Mesenchymal stem cell (in vitro differentiated cells and primary cell): ENCODE measurements at regions not wholly inside any gene's neighbourhood (a gene's known extent, or its start where the extent isn't known, plus 50 kb on each side); places are given as distances from the start of the nearest gene placed in this dataset.

Experiments used
- DNase-seq: peaks from one replicate; pipeline ENCODE4 v3.0.0-alpha.2; 2013
- H2AFZ ChIP-seq: one replicate; pipeline ENCODE4 v1.6.1; 2013; ENCODE audit warnings: low read depth, mild to moderate bottlenecking, control low read depth, inconsistent platforms, low read length, moderate library complexity
- H2AK5ac ChIP-seq: 2 replicates; pipeline ENCODE4 v1.6.1; 2013; ENCODE audit warnings: low read length, moderate library complexity, mild to moderate bottlenecking, inconsistent platforms; ENCODE audit not compliant: severe bottlenecking
- H2BK120ac ChIP-seq: one replicate; pipeline ENCODE4 v1.6.1; 2013; ENCODE audit warnings: low read depth, mild to moderate bottlenecking, inconsistent platforms, low read length, moderate library complexity
- H2BK12ac ChIP-seq, 2 experiments: one replicate each; pipeline ENCODE4 v1.6.1; 2013; ENCODE audit warnings: inconsistent platforms in 2 of 2, low read length in 2 of 2, mild to moderate bottlenecking in 2 of 2, moderate library complexity in 2 of 2, control low read depth in 1 of 2
- H2BK15ac ChIP-seq: one replicate; pipeline ENCODE4 v1.6.1; 2013; ENCODE audit warnings: mild to moderate bottlenecking, low read depth, inconsistent platforms; ENCODE audit not compliant: poor library complexity, severe bottlenecking
- H2BK5ac ChIP-seq: 2 replicates; pipeline ENCODE4 v1.6.1; 2013; ENCODE audit warnings: low read depth, mild to moderate bottlenecking, low read length, control low read depth, inconsistent platforms; ENCODE audit not compliant: poor library complexity, severe bottlenecking
- H3K14ac ChIP-seq, 2 experiments: one replicate each; pipeline ENCODE4 v1.6.1; 2013; ENCODE audit warnings: inconsistent platforms in 2 of 2, low read length in 2 of 2, control low read depth in 1 of 2, mild to moderate bottlenecking in 1 of 2, moderate library complexity in 1 of 2
- H3K18ac ChIP-seq, 2 experiments: one replicate each; pipeline ENCODE4 v1.6.1; 2013; ENCODE audit warnings: inconsistent platforms in 2 of 2, low read length in 2 of 2, control low read depth in 1 of 2, low read depth in 1 of 2, mild to moderate bottlenecking in 1 of 2
- H3K23ac ChIP-seq, 2 experiments: one replicate each; pipeline ENCODE4 v1.6.1; 2013; ENCODE audit warnings: inconsistent platforms in 2 of 2, low read length in 2 of 2, mild to moderate bottlenecking in 2 of 2, moderate library complexity in 2 of 2, control low read depth in 1 of 2
- H3K27ac ChIP-seq: 2 replicates; pipeline ENCODE4 v1.5.1; 2013; ENCODE audit warnings: mild to moderate bottlenecking, moderate library complexity, low read length, control low read depth, inconsistent platforms; ENCODE audit not compliant: poor library complexity, severe bottlenecking
- H3K27me3 ChIP-seq, 2 experiments: 2 replicates each; pipeline versions ENCODE4 v1.6.1 to v1.7.0; 2013; ENCODE audit warnings: low read length in 2 of 2, mild to moderate bottlenecking in 2 of 2, moderate library complexity in 2 of 2, control low read depth in 1 of 2, inconsistent platforms in 1 of 2; ENCODE audit not compliant: control insufficient read depth in 1 of 2, insufficient read depth in 1 of 2
- H3K36me3 ChIP-seq, 2 experiments: 2 replicates each; pipeline versions ENCODE4 v1.6.1 to v1.7.0; 2013; ENCODE audit warnings: low read length in 2 of 2, control low read depth in 1 of 2, inconsistent platforms in 1 of 2, low read depth in 1 of 2, mild to moderate bottlenecking in 1 of 2; ENCODE audit not compliant: insufficient read depth in 2 of 2, control insufficient read depth in 1 of 2
- H3K4ac ChIP-seq, 2 experiments: one replicate each; pipeline ENCODE4 v1.6.1; 2013; ENCODE audit warnings: inconsistent platforms in 2 of 2, low read length in 2 of 2, mild to moderate bottlenecking in 2 of 2, moderate library complexity in 2 of 2, control low read depth in 1 of 2, low read depth in 1 of 2
- H3K4me1 ChIP-seq: 2 replicates; pipeline ENCODE4 v1.6.1; 2013; ENCODE audit warnings: low read depth, low read length, control low read depth; ENCODE audit not compliant: control insufficient read depth, insufficient read depth
- H3K4me2 ChIP-seq: 2 replicates; pipeline ENCODE4 v1.6.1; 2013; ENCODE audit warnings: low read length, mild to moderate bottlenecking, inconsistent platforms; ENCODE audit not compliant: poor library complexity, severe bottlenecking
- H3K4me3 ChIP-seq, 2 experiments: 2 replicates each; pipeline versions ENCODE4 v1.5.1 to v1.7.0; 2013; ENCODE audit warnings: low read length in 2 of 2, mild to moderate bottlenecking in 2 of 2, control low read depth in 1 of 2, low read depth in 1 of 2; ENCODE audit not compliant: insufficient read depth in 1 of 2
- H3K79me1 ChIP-seq: replicated peaks from 2 replicates; pipeline ENCODE4 v1.6.1; 2013; ENCODE audit warnings: mild to moderate bottlenecking, control low read depth, low read length, inconsistent platforms; ENCODE audit not compliant: poor library complexity, severe bottlenecking
- H3K9ac ChIP-seq: 2 replicates; pipeline ENCODE4 v1.7.0; 2013; ENCODE audit warnings: mild to moderate bottlenecking, low read length, moderate library complexity
- H3K9me3 ChIP-seq: 2 replicates; pipeline ENCODE4 v1.7.0; 2013; ENCODE audit warnings: mild to moderate bottlenecking, low read length; ENCODE audit not compliant: control insufficient read depth
- H4K8ac ChIP-seq: one replicate; pipeline ENCODE4 v1.6.1; 2013; ENCODE audit warnings: inconsistent platforms, mild to moderate bottlenecking, low read length, moderate library complexity
- H4K91ac ChIP-seq: one replicate; pipeline ENCODE4 v1.6.1; 2013; ENCODE audit warnings: mild to moderate bottlenecking, low read length, inconsistent platforms
- WGBS: methylation state at CpG from one replicate; pipeline ENCODE4 v1.1.7; 2013; ENCODE audit warnings: mixed read lengths; 5-methylcytosine and 5-hydroxymethylcytosine counted together

DNA sequence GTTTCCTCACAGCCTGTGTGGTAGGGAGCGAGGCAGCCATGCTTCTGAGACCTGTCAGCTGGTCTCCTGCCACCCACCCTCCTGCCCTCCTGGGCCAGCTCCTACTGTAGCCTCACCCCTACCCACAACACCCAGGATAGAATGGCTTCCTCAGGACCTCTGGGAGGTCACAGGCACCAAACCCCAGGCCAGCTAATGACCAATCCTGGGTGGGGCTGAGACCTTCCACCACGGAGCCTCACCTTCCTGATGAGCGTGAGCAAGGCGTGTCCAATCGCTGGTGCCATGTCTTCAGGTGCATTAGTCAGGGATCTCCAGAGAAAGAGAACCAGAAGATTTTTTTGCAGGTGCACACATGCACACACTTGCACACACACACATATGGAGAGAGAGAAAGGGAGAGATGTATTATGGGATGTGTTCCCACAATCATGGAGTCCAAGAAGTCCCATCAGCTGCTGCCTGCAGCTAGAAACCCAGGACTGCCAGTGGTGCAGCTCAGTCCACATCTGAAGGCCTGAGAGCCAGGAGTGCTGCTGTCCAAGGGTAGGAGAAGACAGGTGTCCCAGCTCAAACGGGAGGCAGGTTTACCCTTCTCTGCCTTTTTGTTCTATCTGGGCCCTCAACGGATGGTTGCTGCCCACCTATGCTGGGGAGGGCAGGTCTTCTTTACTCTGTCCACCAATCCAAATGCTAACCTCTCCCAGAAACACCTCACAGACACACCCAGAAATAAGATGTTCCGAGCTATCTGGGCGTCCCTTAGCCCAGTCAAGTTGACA lies 70.4 kb upstream of the HDAC4 start:
- H2AK5ac ChIP-seq, result no peak overlapping the region
- H3K27ac ChIP-seq, result no peak overlapping the region
- no peak overlapping the region for H3K18ac ChIP-seq
- H3K9ac ChIP-seq, result no peak overlapping the region
- peaks cover 0 to 54% of the 10 kb centered on the region in 2 experiments for H3K27me3 ChIP-seq
- no peak overlapping the region for H2BK12ac ChIP-seq
- H2AFZ ChIP-seq, result no peak overlapping the region
- no peaks in the 10 kb centered on the region for H3K36me3 ChIP-seq
- H3K79me1 ChIP-seq, result no peaks in the 10 kb centered on the region
- no peak overlapping the region for H2BK5ac ChIP-seq
- no peak overlapping the region for H3K4me2 ChIP-seq
- H3K14ac ChIP-seq, result no peak overlapping the region
- H4K8ac ChIP-seq, result no peak overlapping the region
- H3K9me3 ChIP-seq, result peaks cover 6% of the 10 kb centered on the region
- no peak overlapping the region for H3K23ac ChIP-seq
- no peak overlapping the region for H2BK120ac ChIP-seq
- H2BK15ac ChIP-seq, result no peak overlapping the region
- no peaks in the 10 kb centered on the region for H3K4me1 ChIP-seq
- 64% methylated on average over 9 of the region's 9 CpGs for WGBS
- H3K4ac ChIP-seq, result no peak overlapping the region
- H4K91ac ChIP-seq, result no peak overlapping the region
- DNase-seq, result no peak
- H3K4me3 ChIP-seq, result no peak overlapping the region

DNA sequence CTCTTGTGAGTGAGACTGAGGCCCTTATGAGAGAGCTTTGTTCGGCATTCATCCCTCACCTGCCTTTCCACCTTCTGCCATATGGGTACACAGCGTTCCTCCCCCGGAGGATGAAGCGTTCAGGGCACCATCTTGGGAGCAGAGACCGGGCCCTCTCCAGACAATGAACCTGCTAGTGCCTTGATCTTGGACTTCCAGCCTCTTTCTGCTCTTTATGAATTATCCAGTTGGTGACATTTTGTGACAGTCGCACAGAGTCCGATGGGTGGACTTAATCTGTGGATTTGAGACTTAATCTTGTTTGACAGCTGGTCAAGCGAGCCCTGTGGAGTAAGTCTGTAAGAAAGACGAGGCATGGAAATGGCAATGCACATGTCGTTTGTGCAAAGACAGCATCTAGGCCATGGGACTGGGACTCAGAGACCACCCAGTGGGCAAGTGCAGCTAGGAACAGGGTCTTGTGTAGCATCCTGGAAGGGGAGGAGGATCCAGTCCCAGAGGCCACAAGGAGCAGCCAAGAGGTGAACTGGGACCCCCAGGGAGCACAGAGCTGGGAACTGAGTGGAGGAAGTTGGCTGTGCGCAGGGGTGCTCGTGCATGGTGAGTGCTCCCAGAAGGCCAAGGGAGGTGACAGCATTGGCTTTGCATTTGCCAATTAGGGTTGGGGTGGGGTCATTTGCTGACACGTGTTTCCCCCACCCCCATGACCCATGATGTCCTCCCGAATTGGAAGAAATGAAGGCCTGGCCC lies 69.5 kb upstream of the HDAC4 start:
- WGBS, result 78% methylated on average over 12 of the region's 14 CpGs

DNA sequence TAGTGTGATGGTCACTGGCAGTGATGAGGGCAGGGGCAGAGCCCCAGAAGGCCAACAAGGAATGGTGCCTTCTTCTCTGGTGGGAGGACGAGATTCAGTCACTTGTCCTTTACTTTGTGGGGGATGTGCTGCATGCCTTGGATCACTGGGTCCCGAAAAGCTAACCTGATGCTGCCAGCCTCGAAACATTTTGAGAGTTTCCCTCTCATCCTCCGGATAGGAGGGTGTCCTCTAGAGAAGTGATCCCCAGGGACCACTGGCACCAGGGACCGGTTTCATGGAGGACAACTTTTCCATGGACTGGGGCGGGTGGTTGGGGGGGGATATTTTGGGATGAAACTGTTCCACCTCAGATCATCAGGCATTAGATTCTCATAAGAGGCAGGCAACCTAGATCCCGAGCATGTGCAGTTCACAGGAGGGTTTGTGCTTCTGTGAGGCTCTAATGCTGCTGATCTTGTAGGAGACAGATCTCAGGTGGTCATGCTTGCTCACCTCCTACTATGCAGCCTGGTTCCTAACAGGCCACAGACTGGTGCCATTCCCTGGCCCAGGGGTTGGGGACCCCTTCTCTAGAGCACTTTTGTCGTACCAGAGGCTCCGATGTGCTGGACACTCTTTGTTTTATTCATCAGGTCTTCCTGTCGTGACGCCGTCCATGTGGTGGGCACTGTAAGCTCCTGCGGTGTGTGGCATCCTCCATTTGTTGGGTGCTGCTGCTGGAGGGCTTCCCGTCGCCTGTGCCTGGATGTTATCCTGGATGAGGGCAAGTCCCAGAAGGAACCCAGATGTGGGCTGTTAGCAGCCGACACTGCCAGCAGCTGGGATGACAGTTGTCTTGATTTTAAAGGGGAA lies 68.5 kb upstream of the HDAC4 start:
- Histone ChIP-seq H4K91ac (no peak overlapping the region), H3K9ac (no peak overlapping the region), H3K23ac (no peak overlapping the region), H2BK5ac (no peak overlapping the region), H2BK120ac (no peak overlapping the region), H2BK15ac (no peak overlapping the region), H3K14ac (no peak overlapping the region), H3K27me3 (peaks cover 0 to 54% of the 10 kb centered on the region in 2 experiments), H2AFZ (no peak overlapping the region), H3K79me1 (no peaks in the 10 kb centered on the region), H3K4me1 (no peaks in the 10 kb centered on the region), H2BK12ac (no peak overlapping the region), H3K4me3 (no peak overlapping the region), H3K18ac (no peak overlapping the region), H3K4me2 (no peak overlapping the region), H3K27ac (no peak overlapping the region), H3K4ac (no peak overlapping the region), H4K8ac (no peak overlapping the region), H3K36me3 (no peaks in the 10 kb centered on the region), H3K9me3 (peaks cover 6% of the 10 kb centered on the region), H2AK5ac (no peak overlapping the region)
- WGBS, result 73% methylated on average over 16 of the region's 16 CpGs
- DNase-seq, result no peak

More for the DNA sequence above, 69.5 kb upstream of the HDAC4 start:
- H3K23ac ChIP-seq, result peak overlapping the region in 1 of 2 experiments; percentile 17
- H3K36me3 ChIP-seq, result no peaks in the 10 kb centered on the region
- no peak for DNase-seq
- no peak overlapping the region for H2BK12ac ChIP-seq
- H3K14ac ChIP-seq, result no peak overlapping the region
- H2BK5ac ChIP-seq, result no peak overlapping the region
- no peak overlapping the region for H4K8ac ChIP-seq
- no peaks in the 10 kb centered on the region for H3K79me1 ChIP-seq
- H2BK15ac ChIP-seq, result no peak overlapping the region
- no peaks in the 10 kb centered on the region for H3K4me1 ChIP-seq
- no peak overlapping the region for H2AK5ac ChIP-seq
- H3K4me3 ChIP-seq, result no peak overlapping the region
- no peak overlapping the region for H3K27ac ChIP-seq
- H3K4ac ChIP-seq, result no peak overlapping the region
- H2BK120ac ChIP-seq, result no peak overlapping the region
- peaks cover 6% of the 10 kb centered on the region for H3K9me3 ChIP-seq
- H3K18ac ChIP-seq, result no peak overlapping the region
- no peak overlapping the region for H3K4me2 ChIP-seq
- H2AFZ ChIP-seq, result no peak overlapping the region
- no peak overlapping the region for H3K9ac ChIP-seq
- peaks cover 0 to 59% of the 10 kb centered on the region in 2 experiments for H3K27me3 ChIP-seq
- H4K91ac ChIP-seq, result no peak overlapping the region
